Stimulated activated CD4-positive, alpha-beta T cell treated with anti-CD3 and anti-CD28 coated beads, Interleukin-4, amount 100 ng/mL, for 48 hours (primary cell): ENCODE measurements at regions not wholly inside any gene's neighbourhood (a gene's known extent, or its start where the extent isn't known, plus 50 kb on each side); places are given as distances from the start of the nearest gene placed in this dataset.

ENCODE experiments used
- DNase-seq, 2 donors: peaks; one replicate each; pipeline ENCODE4 v3.0.0-alpha.2; 2020; ENCODE audit warnings: low read depth in 2 of 2

DNA sequence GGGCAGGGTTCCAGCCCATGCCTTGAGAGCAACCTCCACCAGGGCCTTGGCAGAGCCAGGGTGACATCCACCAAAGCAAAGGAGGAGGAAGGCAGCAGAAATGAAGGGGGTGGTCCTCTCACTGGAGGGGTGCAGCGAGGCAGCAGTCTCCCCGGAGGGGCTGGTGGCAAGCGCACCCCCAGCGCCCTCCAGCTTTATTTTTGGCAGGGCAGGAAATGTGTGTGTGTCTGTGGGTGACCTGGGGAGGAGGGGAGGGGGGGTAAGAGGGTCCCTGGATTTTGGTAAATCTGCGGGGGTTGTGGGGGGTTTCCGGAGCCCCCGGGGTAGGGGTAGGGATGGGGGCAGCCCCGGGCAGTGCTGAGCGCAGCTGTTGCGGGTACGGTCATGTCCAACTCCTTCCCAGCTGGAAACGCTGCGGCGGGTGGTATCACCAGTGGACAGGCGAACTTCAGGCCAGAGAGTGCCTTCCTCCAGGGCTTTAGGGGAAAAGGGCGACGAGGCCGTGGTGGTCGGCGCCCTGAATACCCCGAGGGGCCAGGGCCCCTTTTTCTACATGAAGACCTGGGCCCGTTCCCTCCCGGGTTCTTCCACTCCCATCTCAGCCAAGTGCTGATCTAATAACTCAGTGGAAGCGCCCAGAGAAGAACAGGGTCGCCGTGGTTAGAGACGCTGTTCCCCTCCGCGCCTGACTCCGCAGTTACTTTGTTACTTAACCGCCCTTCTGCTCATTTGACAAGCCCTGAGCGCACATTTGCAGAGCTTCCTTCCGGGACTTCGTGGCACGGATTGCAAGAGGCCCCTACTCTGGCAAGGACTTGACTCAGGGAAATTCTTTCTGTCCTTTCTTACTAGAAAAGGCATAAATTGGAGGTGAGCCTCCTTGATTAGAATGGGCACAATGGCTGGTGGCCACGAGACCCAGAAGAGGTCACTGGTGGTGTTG, 55.2 kb downstream of the FOS start:
- peak; percentile 27 to 30 for DNase-seq

DNA sequence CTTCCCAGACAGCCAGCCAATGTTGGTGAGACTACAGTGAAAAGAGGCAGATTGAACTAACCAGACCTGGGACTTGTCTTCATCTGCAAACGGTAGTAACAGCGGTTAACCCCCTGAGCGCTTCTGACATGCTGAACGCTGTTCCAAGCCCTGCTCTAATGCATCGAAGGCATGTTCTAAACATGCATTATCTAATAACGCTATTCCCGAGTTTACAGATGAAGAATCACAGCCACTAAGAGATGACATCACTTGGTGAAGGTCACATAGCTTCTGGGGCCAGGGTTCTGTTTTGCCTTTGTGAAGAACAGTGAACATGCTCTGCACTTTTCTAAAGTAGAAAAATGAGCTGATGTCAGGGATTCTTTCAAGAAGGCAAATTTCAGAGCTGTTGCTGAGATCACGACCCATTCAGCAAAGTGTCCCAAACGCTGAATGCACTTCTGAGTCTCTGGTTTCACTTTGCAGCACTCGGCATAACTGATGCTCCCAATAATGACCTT, 56.0 kb downstream of the FOS start:
- DNase-seq, result no peak

DNA sequence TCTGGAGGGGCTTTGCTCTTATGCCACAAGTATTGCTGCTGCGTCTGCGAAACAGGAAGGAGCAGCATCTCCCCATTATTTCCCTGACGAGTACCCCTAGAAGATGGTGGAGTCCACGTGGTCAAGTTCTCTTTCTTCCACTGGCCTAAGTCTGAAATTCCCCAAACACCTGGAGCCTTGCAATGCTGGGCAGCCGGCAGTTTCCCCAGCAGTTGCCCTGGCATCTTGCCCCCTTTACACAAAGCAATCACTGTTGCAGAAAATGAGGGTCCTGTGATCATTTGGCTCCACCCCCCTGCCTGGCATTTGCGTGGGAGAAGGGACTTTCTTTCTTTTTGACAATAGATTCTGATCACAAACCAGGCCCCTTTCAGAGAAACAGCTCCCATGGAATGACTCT, 56.9 kb downstream of the FOS start:
- no peak for DNase-seq

DNA sequence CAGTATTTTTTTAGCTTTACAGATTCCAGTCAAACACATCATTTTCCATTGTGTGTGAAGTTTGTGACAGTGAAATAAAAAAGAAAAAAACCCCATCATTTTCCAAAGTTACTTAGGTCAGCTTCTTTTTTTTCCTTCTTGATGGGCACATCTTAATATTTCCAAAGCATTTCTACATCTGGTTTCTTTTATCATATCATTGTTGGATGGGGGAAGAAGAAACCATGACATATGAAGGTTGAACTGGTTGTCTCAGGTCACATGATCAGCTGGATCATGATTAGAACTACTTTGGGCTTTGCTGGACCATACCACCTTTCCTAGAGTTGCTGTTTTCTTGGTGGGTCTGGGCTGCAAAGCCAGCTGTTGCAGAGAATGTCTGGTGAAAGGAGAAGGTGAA, 59.8 kb downstream of the FOS start:
- no peak for DNase-seq

DNA sequence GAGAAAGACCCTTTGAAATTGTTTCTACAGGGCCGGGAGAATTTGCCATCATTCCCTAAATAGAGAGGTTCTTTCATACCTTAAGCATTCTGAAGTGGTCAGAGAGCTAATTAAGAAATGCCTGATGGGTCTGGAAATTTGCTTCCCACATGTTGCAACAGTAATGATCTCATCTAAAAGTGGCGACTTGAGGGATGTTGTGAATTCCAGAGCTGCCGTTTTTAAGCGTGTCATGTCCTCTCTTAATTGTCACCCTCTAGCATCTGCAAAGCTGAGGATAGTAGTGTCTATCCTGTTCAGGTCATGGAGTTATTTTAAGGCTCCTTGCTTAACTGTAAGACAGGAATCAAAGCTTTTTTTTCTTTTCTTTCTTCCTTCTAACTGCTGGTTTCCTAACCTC, 60.4 kb downstream of the FOS start:
- no peak for DNase-seq

DNA sequence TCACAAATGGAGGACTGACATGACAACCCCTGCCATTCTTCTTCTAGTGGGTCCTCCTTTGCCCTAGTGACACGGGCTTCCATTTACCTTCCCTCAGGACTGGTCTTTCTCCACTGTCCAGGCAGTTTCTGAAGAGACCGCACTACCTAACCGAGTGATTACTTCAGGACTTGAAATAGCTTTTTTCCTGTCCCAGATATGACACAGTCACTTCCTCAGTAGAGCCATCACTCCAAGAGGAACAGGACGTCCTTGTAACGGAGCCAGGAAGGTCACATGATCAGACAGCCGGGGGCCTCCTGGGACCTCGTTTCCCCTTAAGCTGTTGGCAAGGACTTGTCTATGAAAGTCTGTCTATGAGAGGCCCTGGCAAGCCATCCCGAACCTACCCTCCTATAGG, 62.3 kb downstream of the FOS start:
- no peak for DNase-seq

DNA sequence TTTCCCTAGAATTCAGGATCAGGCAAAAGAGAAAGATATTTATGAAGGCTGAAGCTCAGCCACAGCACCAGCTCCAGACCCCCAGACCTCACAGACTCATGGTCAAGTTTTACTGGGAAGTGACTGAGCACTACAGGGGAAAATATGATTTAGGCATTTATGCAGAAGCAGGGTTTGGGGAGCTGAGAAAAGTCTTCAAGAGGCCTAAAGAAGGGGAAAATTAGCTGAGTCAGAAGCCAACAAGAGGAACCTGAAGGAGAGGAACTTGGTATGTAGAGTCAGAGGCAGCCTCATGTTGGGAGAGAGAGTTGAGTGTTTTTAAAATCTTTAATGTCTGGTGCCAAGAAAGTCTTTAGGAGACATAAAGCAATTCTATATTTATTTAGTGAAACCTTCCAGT, 63.0 kb downstream of the FOS start:
- DNase-seq, result no peak

DNA sequence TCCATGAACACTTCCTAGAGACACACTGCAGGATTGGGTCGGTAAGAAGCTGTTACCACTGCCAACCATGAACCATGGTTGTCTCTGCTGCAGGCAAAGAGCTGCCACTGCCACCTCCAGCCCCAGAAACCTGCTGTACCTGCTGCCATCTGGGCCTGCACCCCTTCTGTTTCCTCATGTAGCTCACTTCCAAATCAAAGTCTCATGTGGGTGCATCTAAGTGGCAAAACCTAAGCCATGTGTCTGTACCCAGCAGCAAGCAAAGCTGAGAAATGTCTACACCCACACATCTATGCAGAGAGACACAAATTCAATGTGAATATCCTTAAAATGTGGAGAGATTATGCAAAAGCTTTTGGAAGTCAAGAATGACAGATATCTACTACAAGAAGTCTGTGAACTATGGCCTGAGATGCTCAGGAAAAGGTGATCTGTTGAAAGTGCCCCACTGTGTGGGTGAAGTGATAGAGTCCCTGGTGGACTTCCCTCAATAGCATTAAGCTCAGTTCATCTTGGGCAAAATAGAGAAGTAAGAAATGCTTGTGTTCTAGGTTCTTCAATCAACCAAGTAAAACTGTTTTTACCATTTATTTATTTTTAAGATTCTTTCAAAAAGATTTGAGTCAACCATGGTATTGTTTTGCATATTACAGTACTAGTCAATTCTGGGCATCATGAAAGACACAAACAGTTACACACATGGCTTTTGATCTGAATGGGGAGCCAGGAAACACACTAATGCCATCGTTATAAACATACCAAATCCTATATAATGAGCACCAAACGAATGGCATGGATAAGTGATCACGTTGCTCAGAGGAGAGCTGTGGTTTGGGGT, 64.4 kb downstream of the FOS start:
- no peak for DNase-seq

DNA sequence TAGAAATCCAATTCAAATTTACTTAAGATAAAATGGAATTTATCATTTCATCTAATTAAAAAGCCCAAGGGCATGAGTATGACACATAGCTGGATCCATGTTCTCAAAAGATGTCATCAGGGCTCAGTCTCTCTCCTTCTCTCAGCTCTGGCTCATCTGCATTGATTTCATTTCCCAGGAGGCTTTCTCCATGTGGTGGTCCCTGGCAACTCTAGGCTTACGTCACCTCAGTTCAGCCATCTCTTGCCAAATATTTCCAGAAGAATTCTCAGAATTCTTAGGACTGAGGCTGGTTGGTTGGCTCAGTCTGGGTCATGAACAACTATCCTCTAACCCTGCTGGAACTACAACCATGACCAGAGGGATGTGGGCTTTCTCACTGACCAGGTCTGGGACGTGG, 65.3 kb downstream of the FOS start:
- no peak for DNase-seq

DNA sequence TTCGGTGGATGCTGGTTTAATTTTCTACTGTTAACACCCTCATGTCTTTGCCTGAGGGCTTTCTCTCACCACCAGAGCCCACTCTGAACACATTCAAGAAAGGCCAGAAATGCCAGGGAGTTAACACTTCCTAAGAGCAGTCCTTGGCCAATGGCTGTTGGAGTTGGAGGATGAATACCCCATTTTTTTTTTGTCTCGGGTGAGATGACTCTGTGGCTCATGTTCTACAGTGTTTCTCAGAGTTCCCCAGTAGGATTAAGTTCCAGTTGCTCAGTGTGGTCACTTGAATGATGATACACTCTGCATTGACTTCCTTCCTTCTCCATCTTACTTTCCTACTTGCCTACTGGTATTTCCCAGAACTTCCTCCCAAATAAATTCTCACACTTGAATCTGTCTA, 65.8 kb downstream of the FOS start:
- DNase-seq, result no peak

DNA sequence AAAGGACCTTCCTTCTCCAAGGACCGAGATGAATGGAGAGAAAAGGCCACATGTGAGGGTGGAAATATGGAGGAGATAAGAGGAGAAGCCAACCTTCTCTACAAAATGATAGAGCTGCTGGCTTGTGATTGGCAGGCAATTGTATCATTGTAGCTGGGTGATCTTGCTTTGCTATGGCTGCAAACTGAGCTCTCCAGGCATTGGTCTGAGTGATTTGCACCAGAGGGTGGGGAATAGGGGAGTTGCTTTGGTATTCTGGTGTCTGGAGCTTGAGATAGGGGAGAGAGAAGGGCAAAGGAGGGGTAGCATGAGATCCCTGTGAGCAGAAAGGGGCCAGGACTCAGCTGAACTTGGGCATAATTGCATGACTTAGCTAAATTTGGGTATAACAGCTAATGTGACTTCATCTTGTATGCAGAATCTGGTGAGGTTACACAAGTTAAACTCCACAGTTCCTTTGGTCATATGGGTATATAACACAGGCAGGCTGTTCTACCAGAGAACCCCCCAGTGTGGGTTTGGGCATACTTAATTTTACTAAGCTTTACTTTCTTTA, 72.0 kb downstream of the FOS start:
- no peak for DNase-seq

DNA sequence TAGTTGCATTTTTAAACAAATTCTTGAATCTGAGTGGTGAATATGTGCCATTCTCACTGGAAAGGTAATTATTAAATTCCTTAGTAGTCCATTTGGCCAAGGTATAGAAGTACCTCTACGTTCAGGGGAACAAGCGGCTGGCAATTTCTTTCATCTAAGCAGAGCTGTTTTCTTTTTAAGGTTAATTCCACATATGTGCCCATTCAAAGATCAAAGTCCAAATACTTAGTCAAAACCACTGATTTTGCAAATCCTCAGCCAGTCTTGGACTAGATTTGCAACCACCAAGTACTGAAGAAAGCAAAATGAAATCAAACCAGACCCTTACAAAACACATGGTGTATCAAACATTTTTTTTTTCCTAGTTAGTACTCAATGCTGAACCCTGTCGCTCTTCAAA, 68.7 kb upstream of the JDP2 start:
- no peak for DNase-seq

DNA sequence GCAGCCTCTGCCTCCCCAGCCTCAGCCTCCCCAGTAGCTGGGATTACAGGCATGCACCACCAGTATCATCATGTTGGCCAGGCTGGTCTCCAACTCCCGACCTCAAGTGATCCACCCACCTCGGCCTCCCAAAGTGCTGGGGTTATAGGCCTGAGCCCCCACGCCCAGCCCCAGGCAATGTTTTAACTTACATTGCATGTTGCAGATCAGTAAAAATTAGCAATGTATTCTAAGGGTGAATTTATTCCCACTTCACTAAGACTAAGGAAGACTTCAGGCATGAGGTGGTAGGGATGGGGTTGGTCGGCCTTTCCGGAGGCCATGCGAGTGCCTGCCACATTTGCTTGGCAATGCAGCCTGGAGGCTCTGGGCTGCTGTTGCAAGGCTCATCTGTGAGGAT, 66.8 kb upstream of the JDP2 start:
- no peak for DNase-seq

DNA sequence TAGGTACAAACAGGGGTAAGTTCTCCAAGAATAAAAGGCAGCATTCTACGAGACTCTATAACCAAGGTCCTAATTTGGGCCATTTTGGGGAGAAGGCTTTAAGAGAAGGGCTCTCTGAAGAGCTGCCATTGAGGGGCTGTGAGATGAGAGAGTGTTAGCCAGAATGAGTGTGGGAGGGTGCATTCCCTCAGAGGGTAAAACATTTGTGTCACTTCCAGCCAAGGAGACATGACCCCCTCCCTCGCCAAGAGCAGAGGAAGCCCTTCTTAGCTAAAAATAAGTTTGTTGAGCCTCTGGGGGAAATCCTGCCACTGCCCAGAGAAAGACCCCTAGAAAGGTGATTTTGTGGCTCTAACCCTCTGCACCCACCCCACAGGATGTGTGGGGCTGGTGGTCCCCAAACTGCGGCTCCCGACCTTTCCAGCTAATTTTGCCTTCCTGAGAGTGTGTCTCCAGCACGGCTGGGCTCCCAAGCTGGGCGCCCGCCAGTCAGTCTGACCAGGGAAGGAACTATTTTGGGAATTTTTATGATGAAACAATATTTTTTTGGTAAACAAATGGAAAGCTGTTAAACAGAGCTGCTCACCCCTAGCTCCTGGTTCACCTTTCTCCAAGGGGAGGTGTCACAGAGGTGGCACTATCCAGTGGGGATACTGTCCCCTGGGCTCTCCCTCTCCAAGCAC, 65.9 kb upstream of the JDP2 start:
- DNase-seq, result no peak

DNA sequence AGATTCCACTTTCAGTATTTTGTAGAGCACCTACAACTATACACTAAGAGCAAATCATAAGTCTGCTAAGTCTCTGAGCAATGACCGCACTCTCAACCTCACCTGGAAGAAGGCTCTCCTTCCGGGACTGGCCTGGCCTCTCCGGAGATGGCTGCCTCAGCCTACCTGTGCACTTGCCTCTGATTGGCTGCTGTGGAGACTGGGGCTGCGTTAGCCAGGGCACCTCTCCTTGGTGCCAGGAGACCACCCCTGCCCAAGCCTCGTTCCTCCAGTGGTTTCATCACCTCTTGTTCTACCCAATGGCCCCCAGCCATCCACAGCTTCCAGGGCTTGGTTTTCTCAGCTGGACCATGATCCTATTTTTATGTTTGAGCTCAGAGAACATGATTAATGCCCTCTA, 64.7 kb upstream of the JDP2 start:
- DNase-seq, result no peak

DNA sequence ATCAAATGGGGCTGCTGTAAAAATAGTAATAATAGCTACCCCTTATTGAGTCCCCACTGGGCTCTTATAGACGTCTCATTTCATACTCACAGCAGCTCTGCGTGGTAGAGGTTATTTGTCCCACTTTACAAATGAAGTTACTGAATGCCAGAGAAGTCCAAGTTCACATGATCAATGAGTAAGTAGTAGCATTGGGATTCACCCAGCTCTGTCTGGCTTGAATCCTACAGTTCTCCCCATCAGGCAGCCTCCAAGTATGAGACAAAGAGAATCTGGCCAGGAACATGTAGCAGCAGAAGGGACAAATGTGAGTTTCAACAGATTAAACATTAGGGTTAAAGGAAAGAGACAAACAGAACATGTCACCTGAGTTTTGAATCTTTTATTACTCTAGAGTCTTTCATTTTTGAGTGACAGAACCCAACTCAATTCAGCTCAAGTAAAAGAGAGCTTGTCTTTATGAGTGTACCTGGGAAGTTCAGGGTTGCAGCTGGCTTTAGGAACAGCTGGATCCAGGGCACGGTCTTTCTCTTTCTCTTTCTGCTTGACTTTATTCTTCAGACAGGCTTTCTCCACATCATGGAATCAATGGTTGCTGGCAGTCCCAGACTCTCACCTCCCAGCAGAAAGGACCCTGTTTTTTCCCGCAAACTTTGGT, 64.1 kb upstream of the JDP2 start:
- DNase-seq, result no peak

DNA sequence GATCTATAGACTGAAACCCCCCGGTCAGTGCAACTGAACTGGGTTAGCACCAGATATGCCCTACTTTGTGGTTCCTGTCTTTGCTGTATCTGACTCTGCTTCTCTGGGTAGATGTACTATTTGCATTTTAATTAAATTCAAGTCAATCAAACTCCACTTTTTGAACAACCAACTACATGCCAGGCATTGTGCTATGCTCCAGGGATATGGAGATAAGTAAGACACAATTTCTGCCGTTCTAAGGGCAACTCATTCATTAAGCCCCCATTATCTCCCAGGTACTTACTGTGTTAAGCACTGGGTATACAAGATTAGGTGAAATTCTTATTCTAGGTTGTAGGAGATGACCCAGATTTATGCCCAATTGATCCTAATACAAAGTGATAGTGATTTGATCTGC, 62.7 kb upstream of the JDP2 start:
- no peak for DNase-seq

DNA sequence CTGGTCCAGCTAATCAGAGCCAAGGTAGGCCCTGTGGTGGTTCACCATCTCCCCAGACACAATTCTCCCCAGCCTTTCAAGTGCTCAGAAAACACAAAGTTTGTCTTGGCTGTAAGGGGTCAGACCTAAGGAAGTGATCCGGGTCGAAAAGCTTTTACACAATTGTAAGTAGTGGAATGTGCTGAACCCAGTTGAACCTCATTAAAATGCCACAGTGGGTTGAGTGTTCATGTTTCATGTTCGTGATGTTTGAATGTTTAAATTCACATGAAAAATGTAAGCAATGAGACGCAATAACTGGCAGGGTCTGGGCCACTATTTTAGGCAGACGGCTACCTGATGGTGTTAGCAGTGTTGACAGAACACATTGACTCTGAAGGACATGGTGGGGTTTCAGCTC, 60.9 kb upstream of the JDP2 start:
- no peak for DNase-seq

DNA sequence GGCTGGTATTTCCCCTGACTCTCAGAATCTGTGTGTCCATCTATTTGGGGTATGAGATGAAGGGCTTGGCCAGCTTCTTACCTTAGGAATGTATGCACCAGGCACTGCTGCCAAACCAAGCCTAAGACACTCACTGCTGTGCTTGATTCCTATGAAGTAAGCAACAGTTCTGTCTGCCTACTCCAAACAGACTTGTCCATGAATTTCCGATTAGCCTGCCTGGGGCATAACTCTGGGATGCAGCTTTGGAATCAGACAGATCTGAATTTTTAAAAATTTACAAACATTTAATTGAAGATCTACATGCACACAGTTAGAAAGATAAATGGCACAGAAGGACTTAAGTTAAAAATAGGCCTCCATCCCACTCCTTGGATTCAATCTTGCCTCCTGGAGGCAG, 59.5 kb upstream of the JDP2 start:
- no peak for DNase-seq

DNA sequence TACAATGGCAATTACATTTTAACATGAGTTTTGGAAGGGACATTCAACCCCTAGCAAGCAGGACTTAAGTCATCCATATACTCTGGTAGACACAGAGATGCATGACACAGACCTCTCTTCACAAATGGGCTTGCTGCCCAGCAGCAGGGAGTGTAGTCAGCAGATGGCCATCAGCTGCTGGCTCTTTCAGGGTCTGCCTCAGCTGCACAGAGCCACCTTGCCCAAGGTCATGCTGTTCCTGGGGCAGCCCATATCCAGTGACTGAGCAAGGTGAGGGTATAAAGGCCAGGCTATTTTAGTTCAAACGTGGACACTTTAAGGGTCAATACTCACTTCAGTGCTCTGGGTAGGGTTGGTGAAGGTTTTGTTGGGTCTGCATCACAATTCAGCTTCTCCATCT, 58.3 kb upstream of the JDP2 start:
- DNase-seq, result no peak

DNA sequence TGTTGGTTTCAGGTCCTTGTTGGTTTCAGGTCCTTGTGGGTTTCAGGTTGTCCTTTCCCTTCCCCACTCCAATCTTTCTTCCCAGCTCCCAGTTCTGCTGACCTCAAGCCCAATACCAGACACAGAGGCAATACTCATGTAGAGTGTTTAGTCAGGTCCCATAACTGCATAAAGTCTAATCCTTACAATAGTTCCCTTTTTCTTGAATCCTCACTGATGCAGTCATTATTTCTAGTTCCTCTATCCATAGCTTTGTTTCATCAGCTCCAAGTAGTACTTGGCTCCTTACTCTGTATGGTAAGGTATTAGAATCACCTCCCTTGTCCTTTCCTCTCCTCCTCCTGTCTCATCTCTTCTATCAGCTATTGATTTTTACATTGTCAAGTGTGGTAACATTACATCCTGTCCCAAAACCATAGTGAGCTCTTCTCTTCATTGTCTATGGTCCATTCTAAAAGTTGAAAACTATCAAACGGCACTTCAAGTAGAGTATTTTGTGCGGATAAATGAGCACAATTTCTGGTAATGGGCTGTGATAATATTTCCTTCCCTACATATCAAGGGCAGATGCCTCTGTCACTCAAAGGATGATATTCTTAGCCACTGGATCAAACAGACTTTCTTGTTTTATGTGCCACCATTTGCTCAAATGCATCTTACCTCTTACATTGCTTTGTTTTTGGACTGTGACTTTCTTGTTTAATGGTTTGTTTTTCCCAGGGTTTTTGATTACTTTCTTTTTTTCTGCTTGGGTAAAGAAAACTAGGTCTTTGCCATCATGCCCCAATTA, 57.2 kb upstream of the JDP2 start:
- DNase-seq, result no peak
